HEK293T (cell line): ENCODE measurements at regions not wholly inside any gene's neighbourhood (a gene's known extent, or its start where the extent isn't known, plus 50 kb on each side); places are given as distances from the start of the nearest gene placed in this dataset.

Experiments
- ARNT ChIP-seq: fragments of 450-650 bp; IDR thresholded peaks from 2 replicates; pipeline ENCODE4 v1.6.1; 2017; ENCODE audit warnings: mild to moderate bottlenecking
- BHLHE40 ChIP-seq: fragments of 450-650 bp; IDR thresholded peaks from 2 replicates; pipeline ENCODE4 v1.6.1; 2016; ENCODE audit warnings: mild to moderate bottlenecking, moderate library complexity, borderline replicate concordance
- CTBP1 ChIP-seq: fragments of 450-650 bp; IDR thresholded peaks from 2 replicates; pipeline ENCODE4 v1.6.1; 2016; ENCODE audit warnings: borderline replicate concordance
- ELF4 ChIP-seq: fragments of 450-650 bp; IDR thresholded peaks from 2 replicates; pipeline ENCODE4 v1.6.1; 2017; ENCODE audit warnings: antibody characterized with exemption
- FOXM1 ChIP-seq: fragments of 450-650 bp; IDR thresholded peaks from 2 replicates; pipeline ENCODE4 v1.6.1; 2017; ENCODE audit warnings: mild to moderate bottlenecking, borderline replicate concordance
- HDGF ChIP-seq: fragments of 450-650 bp; IDR thresholded peaks from 2 replicates; pipeline ENCODE4 v1.6.1; 2017; ENCODE audit warnings: antibody characterized with exemption, borderline replicate concordance
- L3MBTL2 ChIP-seq: fragments of 450-650 bp; conservative IDR thresholded peaks from 2 replicates; pipeline ENCODE4 v1.6.1; 2016; ENCODE audit warnings: mild to moderate bottlenecking
- LEF1 ChIP-seq: fragments of 450-650 bp; IDR thresholded peaks from 2 replicates; pipeline ENCODE4 v1.6.1; 2017; ENCODE audit warnings: mild to moderate bottlenecking, borderline replicate concordance
- NFRKB ChIP-seq: fragments of 450-650 bp; IDR thresholded peaks from 2 replicates; pipeline ENCODE4 v1.6.1; 2016; ENCODE audit warnings: mild to moderate bottlenecking, moderate library complexity
- SP1 ChIP-seq: fragments of 450-650 bp; IDR thresholded peaks from 2 replicates; pipeline ENCODE4 v1.6.1; 2017
- SUZ12 ChIP-seq: fragments of 450-650 bp; IDR thresholded peaks from 2 replicates; pipeline ENCODE4 v1.6.1; 2016; ENCODE audit warnings: mild to moderate bottlenecking
- TARDBP ChIP-seq: fragments of 450-650 bp; IDR thresholded peaks from 2 replicates; pipeline ENCODE4 v1.6.1; 2016
- ZNF384 ChIP-seq: fragments of 450-650 bp; IDR thresholded peaks from 2 replicates; pipeline ENCODE4 v1.6.1; 2016
- TF ChIP-seq, protein P1 (sequence below): fragments of 450-650 bp; IDR thresholded peaks from 2 replicates; pipeline ENCODE4 v1.6.1; 2016

DNA sequence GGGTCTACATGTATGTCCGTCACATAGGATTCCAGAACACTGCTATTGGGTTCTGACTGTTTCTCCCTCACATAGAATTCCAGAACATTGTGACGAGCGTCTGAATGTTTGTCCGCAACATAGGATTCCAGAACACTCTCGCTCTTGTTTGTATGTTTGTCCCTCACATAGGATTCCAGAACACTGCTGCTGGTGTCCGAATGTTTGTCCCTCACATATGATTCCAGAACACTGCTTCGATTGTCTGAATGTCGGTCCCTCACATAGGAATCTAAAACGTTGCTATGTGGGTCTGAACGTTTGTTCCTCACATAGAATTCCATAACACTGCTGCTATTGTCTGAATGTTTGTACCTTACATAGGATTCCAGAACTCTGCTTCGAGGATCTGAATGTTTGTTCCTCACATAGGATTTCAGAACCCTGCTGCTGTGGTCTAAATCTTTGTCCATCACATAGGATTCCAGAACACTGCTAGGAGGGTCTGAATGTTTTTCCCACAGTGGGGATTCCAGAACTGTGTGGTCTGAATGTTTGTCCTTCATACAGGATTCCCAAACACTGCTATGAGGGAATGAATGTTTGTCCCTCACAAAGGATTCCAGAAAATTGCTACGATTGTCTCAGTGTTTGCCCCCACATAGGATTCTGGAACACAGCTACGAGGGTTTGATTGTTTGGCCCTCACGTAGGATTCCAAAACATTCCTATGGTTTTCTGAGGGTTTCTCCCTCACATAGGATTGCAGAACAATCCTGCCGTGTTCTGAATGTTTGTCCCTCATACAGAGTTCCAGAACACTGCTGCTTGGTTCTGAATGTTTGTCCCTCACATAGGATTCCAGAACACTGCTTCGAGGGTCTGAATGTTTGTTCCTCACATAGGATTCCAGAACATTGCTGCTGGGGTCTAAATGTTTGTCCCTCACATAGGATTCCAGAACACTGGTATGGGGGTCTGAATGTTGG is 220.5 kb downstream of the FOXD4L6 start:
- no peak for TF ChIP-seq SUZ12
- TF ChIP-seq FOXM1 = no peak
- TF ChIP-seq TARDBP = no peak
- no peak for TF ChIP-seq BHLHE40
- no peak for TF ChIP-seq ZNF384
- TF ChIP-seq, protein P1, sequence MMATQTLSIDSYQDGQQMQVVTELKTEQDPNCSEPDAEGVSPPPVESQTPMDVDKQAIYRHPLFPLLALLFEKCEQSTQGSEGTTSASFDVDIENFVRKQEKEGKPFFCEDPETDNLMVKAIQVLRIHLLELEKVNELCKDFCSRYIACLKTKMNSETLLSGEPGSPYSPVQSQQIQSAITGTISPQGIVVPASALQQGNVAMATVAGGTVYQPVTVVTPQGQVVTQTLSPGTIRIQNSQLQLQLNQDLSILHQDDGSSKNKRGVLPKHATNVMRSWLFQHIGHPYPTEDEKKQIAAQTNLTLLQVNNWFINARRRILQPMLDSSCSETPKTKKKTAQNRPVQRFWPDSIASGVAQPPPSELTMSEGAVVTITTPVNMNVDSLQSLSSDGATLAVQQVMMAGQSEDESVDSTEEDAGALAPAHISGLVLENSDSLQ = no peak
- no peak for TF ChIP-seq CTBP1
- TF ChIP-seq HDGF = no peak
- TF ChIP-seq SP1 = no peak
- TF ChIP-seq ELF4 = no peak
- no peak for TF ChIP-seq NFRKB
- TF ChIP-seq ARNT = no peak
- TF ChIP-seq LEF1 = no peak
- no peak for TF ChIP-seq L3MBTL2
